TTC549 (cell line): ENCODE measurements at regions not wholly inside any gene's neighbourhood (a gene's known extent, or its start where the extent isn't known, plus 50 kb on each side); places are given as distances from the start of the nearest gene placed in this dataset.
"Not testable (repeated sequence)": the region's sequence is repeated elsewhere in the genome, so short reads cannot be mapped to it uniquely, and the experiment has no call there.

Source experiments
- FAIRE-seq: peaks from 2 replicates; lab custom pipeline; 2012; peaks lifted over from hg19 to GRCh38; lab: Jason Lieb, UNC

DNA sequence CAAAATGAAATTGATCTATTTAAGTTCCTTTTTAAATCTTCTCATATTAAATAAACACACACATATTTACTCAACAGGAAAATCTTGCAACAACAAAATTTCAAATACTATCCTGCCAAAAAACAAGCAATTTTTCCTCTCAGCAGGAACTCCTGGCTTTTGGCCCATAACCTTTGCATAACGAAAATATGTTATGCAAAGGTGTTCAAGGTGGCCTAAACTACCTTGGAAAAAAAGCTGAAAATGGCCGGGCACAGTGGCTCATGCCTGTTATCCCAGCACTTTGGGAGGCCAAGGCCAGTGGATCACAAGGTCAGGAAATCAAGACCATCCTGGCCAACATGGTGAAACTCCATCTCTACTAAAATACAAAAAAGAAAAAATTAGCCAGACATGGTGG lies 424.3 kb upstream of the ZNF337 start:
- FAIRE-seq = not testable (repeated sequence)

- FAIRE-seq = not testable (repeated sequence)
These were observed 397.8 kb upstream of the ZNF337 start for GRCh38 chr20:26094498-26094897.

DNA sequence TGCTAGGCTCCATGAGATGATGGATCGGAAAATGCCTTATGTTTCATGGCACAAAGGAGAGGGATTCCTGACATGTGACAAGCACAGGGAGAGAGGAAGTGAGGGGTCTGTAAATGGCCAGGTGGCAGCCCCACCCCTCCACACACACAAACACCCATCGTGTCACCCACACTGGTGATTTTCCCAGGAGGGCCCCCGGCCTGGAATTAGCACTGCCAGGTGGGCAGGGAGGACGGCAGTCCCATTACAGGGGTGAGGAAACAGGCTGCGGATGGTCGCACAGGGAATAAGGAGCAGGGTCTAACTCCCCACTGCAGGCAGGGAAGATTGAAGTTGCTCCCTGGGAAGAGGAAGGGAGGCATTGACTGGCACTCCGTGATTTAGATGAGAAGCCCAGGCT lies 395.3 kb upstream of the ZNF337 start:
- FAIRE-seq = not testable (repeated sequence)

- FAIRE-seq = not testable (repeated sequence)
These were observed 389.5 kb upstream of the ZNF337 start for GRCh38 chr20:26086195-26086594.

GRCh38 chr20:26073972-26074371 lies 377.3 kb upstream of the ZNF337 start:
- not testable (repeated sequence) for FAIRE-seq

GRCh38 chr20:26059324-26059723 lies 362.7 kb upstream of the ZNF337 start:
- FAIRE-seq = not testable (repeated sequence)

DNA sequence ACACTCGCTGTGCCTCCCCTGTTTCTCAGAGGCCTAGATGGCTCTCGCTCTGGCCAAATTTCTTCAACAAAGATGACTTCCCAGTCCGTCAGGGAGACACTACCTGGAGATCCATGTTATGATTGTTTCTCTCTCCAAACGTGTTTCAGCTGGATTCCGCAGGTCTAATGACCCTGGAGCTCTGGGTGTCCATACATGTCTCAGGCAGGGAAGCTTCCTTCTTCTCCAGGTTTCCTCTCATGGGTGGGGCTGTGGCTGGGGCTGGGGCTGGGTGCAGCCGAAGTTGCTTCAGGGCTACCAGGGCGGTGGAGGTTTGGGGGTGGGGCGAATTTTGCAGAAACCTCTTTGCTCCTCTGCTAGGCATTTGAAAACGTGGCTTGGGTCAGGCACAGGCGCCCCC lies 361.8 kb upstream of the ZNF337 start:
- FAIRE-seq = not testable (repeated sequence)

DNA sequence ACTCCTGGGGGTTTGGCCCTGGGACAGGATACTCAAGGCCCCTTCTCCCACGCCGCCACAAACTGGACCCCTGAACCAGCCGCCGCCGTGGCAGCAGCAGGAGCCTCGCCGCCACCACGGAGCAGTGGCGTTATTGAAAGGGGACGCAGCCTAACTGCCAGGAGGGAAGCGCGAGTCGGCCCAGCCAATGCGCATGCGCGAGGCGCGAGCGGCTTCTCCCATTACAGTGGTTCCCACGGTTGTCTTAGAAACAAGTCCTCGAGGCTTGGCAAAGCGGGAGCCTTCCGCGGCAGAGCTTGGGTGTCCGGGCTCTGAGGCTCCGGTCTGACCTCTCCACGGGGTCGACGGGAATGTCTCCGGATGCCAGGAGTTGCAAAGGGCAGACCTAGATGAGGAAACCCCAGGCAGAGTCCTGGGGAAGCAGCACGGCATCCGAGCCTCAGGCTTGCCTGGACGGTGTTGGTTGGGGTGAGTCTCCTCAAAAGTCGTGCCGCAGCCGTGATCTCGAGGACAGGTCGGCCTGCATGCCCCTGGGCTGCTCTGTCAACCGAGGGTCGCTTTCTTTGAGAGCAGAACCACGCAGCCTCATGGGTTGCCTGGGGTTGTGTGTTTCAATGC lies 360.6 kb upstream of the ZNF337 start:
- not testable (repeated sequence) for FAIRE-seq

DNA sequence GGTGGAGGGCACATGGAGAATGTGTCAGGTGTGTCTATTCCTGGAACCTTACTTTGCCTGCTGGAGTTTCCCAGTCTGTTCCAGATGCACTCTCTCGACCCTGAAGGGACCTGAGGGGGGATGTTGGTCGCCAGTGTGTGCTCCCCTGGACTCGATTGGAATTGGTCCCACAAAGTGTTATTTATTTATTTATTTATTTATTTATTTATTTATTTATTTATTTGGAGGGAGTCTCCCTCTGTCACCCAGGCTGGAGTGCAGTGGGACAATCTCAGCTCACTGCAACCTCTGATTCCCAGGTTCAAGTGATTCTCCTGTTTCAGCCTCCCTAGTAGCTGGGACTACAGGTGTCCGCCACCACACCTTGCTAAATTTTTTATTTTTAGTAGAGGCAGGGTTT lies 329.1 kb upstream of the ZNF337 start:
- not testable (repeated sequence) for FAIRE-seq

DNA sequence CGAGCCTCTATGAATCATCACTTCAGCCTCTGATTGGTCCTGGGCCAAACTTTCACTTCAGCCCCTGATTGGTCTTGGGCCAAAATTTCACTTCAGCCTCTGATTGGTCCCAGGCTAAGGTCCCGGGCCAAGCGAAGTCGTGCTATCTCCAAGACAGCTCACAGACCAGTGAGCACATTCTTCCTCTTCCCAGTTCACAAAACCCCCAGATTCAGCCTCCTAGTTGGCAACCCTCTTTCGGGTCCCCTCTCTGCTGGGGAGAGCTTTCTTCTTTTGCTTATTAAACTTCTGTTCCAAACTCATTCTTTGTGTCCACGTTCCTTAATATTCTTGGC lies 314.3 kb upstream of the ZNF337 start:
- not testable (repeated sequence) for FAIRE-seq

DNA sequence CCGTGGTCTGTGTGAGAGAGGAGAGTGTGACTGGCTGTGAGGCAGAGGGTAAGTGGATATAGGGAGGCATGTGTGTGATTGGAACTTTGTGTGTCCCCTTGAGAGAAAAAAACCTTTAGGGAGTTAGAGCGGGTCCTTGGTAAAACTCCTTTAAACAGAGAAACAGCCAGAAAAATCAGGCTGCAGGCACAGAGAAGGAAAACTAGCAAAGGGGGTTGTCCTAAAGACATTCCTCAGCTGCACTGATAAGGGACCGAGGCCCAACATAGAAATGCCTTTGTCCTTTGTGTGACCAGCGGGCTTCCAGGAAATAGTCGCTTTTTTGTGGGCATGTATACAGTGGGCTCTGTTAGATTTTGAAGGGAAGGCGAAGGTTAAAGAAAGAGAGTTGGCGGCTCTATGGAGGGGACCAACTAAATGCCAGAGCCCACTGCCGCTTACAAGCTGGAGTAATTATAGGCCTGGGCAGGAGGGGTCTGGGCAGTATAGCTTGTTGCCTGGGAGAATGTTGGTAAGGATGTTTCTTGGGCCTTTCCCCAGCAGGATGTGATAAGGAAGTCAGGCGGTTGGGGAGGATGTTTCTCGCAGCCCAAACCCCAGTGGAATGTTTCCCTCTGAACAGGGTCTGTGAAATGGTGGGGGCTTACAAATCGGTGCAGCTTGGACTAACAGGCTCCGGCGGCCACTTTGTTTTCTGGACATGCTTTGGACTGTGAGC lies 313.7 kb upstream of the ZNF337 start:
- FAIRE-seq = not testable (repeated sequence)

- FAIRE-seq = not testable (repeated sequence)
These were observed 313.0 kb upstream of the ZNF337 start for GRCh38 chr20:26009402-26010223.

- FAIRE-seq = not testable (repeated sequence)
These were observed 311.4 kb upstream of the ZNF337 start for GRCh38 chr20:26008026-26008425.

DNA sequence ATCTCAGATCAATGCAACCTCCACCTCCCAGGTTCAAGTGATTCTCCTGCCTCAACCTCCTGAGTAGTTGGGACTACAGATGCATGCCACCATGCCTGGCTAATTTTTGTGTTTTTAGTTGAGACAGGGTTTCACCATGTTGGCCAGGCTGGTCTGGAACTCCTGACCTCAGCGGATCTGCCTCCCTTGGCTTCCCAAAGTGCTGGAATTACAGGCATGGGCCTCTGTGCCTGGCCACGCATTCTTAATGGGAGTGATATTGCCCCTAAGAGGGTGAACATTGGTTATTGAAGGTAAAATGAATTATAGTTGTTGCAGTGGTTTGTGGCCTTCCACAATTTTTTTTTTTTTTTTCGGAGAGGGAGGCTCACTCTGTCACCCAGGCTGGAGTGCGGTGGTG lies 309.5 kb upstream of the ZNF337 start:
- FAIRE-seq = not testable (repeated sequence)

- FAIRE-seq = not testable (repeated sequence)
These were observed 307.3 kb upstream of the ZNF337 start for GRCh38 chr20:26003959-26004358.

DNA sequence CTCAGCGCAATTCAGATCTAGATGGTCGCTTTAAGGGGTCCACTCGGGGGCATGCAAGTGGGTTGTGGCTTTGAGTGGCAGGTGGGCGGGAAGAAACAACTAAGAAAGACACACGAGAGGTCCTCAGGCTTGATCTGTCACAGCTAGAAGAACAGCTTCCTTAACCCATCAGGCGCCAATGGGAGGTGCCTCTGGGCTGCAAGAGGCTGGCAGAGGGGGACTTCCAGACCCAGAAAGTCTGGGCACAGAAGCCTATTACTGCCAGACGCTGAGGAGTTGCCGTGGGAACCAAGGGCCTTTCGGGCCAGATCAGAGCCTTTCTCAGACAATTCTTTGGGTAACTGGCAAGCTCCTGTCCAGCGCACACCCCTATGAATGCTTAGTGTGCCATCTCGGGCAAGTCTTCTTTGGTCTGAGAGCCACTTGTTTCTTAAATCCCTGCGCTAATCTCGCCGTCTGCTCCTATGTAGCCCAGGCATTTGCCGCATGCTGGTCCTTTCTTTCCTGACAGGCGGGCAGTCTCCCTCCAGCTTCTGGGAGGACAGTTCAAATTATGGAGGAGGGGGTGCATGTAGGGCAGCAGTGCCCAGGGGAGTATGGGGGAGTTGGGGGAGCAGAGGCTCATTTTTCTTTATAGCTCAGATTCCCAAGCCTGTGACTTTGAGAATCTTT lies 300.9 kb upstream of the ZNF337 start:
- not testable (repeated sequence) for FAIRE-seq

- no peak for FAIRE-seq
These were observed 295.5 kb upstream of the ZNF337 start for GRCh38 chr20:25992146-25992545.

DNA sequence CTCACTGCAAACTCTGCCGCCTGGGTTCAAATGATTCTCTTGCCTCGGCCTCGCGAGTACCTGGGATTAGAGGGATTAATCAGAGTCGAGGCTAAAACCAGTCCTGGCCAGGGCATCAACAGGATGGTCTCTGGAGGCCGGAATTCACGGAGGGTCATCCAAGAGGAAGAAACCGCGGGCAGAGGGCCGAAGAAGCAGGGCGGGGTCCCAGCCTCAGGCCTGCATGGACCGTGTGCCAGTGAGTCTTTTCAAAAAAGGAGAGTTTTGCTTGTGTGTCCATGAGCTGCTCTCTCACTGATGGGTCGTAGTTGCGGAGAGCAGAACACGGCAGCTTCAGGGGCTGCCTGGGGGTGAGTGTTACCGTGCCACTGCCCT lies 295.1 kb upstream of the ZNF337 start:
- FAIRE-seq = no peak

DNA sequence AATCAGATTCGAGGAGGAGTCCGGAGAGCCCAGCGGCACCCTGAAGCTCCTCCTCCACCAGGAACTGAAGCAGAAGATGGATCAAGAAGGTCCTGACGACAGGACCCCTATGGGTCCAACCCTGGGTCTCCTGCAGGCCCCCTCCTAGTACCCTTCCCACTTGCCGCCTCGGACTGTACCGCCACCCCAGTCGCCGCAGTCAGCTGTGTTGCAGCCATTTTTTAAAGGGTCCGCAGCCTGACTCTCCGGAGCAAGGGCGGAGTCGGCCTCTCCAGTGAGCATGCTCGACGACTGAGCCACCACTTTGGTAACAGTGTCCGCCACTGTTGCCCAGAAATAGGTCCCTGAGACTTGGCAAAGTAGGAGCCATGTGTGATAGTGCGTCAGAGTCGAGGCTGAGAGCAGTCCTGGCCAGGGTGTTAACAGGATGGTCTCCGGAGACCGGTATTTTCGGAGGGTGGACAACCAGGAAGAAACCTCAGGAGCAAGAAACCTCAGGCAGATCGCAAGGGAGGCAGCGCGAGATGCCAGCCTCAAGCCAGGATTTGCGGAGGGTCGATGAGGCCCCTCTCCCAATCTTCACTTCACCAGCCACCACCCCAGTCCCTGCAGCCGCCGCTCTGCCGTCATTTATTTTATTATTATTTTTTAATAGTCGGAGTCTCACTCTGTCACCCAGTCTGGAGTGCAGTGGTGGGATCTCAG lies 294.6 kb upstream of the ZNF337 start:
- no peak for FAIRE-seq

GRCh38 chr20:25989686-25990085 lies 293.0 kb upstream of the ZNF337 start:
- FAIRE-seq = not testable (repeated sequence)

GRCh38 chr20:25989196-25989595 lies 292.5 kb upstream of the ZNF337 start:
- FAIRE-seq = no peak
